Activated CD8-positive, alpha-beta memory T cell treated with anti-CD3 and anti-CD28 coated beads, Interleukin-2, amount 10 ng/mL, durations not matched to agents 7 days and 5 days (primary cell): ENCODE measurements at regions not wholly inside any gene's neighbourhood (a gene's known extent, or its start where the extent isn't known, plus 50 kb on each side); places are given as distances from the start of the nearest gene placed in this dataset.
"Not testable (repeated sequence)": the region's sequence is repeated elsewhere in the genome, so short reads cannot be mapped to it uniquely, and the experiment has no call there.

Experiments
- ATAC-seq: fragments of 150-1000 bp; cut with Tn5 transposase; one replicate; pipeline ENCODE4 v1.10.0; 2021; ENCODE audit warnings: moderate library complexity
- CTCF ChIA-PET: fragments of 350-600 bp; sonication (Branson Sonifier 250); formaldehyde crosslinking; loops from one replicate; lab custom pipeline; 2021; ENCODE audit warnings: antibody characterized with exemption; lab: Charles Lee
- DNase-seq: peaks from one replicate; pipeline ENCODE4 v3.0.0-alpha.2; 2020
- H3K27ac Mint-ChIP-seq: one replicate; pipeline ENCODE4 v1.8.0; 2021; ENCODE audit warnings: mild to moderate bottlenecking, mixed read lengths
- H3K27me3 Mint-ChIP-seq: one replicate; pipeline ENCODE4 v1.8.0; 2021; ENCODE audit warnings: mixed read lengths
- H3K36me3 Mint-ChIP-seq: one replicate; pipeline ENCODE4 v1.8.0; 2021; ENCODE audit warnings: mild to moderate bottlenecking, mixed read lengths
- H3K4me1 Mint-ChIP-seq: one replicate; pipeline ENCODE4 v1.8.0; 2021; ENCODE audit warnings: mixed read lengths
- H3K4me3 Mint-ChIP-seq: one replicate; pipeline ENCODE4 v1.8.0; 2021; ENCODE audit warnings: mild to moderate bottlenecking, moderate library complexity, mixed read lengths
- H3K9me3 Mint-ChIP-seq: one replicate; pipeline ENCODE4 v1.8.0; 2022; ENCODE audit warnings: low read depth, mixed read lengths

DNA sequence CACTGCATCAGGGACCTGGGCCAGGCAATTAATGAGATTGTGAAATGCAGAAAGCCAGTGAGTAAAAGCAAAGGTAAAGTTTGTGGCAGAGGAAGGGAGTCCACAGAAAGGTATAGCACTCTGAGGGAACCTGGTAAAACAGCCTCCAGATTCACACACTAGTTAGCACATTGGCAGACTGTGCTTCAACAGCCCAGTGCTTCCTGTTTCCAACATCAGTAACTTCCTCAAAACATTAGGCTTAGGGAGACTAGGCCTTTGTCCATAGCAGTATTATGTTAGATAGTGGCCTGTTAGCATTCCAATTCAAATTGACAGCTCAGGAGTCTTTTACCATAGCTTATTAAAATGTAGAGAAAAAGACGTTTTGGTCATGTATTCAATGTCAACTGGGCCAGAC, 582.6 kb upstream of the ACTRT1 start:
- CTCF ChIA-PET, result no interaction called here
- H3K36me3 Mint-ChIP-seq, result no peaks in the 10 kb centered on the region
- H3K27ac Mint-ChIP-seq, result no peak overlapping the region
- no peaks in the 10 kb centered on the region for H3K4me1 Mint-ChIP-seq
- no peak for ATAC-seq
- no peaks in the 10 kb centered on the region for H3K9me3 Mint-ChIP-seq
- no peaks in the 10 kb centered on the region for H3K27me3 Mint-ChIP-seq
- H3K4me3 Mint-ChIP-seq, result no peak overlapping the region
- no peak for DNase-seq

- CTCF ChIA-PET, result no interaction called here
- Mint-ChIP-seq H3K4me1 (no peaks in the 10 kb centered on the region), H3K4me3 (no peak overlapping the region)
Observed at GRCh38 chrX:128623361-128623760, 571.2 kb upstream of the ACTRT1 start.

GRCh38 chrX:128622296-128622695, 570.1 kb upstream of the ACTRT1 start:
- no peaks in the 10 kb centered on the region for H3K27me3 Mint-ChIP-seq
- no peaks in the 10 kb centered on the region for H3K36me3 Mint-ChIP-seq
- no peak overlapping the region for H3K27ac Mint-ChIP-seq
- DNase-seq, result no peak
- H3K4me1 Mint-ChIP-seq, result no peaks in the 10 kb centered on the region
- H3K9me3 Mint-ChIP-seq, result no peaks in the 10 kb centered on the region
- CTCF ChIA-PET, result no interaction called here
- ATAC-seq, result no peak
- H3K4me3 Mint-ChIP-seq, result no peak overlapping the region

More at GRCh38 chrX:128623361-128623760, 571.2 kb upstream of the ACTRT1 start:
- ATAC-seq, result no peak
- H3K36me3 Mint-ChIP-seq, result no peaks in the 10 kb centered on the region
- no peak for DNase-seq
- H3K27ac Mint-ChIP-seq, result no peak overlapping the region
- H3K9me3 Mint-ChIP-seq, result no peaks in the 10 kb centered on the region
- no peaks in the 10 kb centered on the region for H3K27me3 Mint-ChIP-seq

DNA sequence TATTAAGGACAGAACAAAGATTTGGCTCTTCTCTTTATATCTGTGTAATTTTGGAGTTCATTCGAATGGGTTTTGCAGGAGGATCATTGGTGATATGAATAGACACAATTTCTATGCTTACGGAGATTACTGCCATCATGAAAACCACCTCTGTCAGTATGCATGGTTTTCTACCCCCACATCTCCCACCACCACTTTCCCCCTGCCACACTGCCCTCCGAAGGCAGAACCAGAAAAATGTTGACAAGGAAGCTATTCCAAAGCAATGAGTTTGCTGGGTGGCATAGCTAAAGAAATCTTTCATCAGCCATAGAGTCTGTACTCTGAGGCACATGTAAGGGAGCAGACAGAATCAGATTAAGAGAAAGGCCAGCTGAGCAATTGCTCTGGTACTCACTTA, 567.3 kb upstream of the ACTRT1 start:
- no peak for DNase-seq
- Mint-ChIP-seq H3K27ac (no peak overlapping the region), H3K4me3 (no peak overlapping the region)

GRCh38 chrX:128616933-128617332, 564.7 kb upstream of the ACTRT1 start:
- no peaks in the 10 kb centered on the region for H3K27me3 Mint-ChIP-seq
- CTCF ChIA-PET, result no interaction called here
- no peak overlapping the region for H3K4me3 Mint-ChIP-seq
- DNase-seq (no peak), ATAC-seq (no peak)
- no peaks in the 10 kb centered on the region for H3K4me1 Mint-ChIP-seq
- no peak overlapping the region for H3K27ac Mint-ChIP-seq
- H3K9me3 Mint-ChIP-seq, result no peaks in the 10 kb centered on the region
- no peaks in the 10 kb centered on the region for H3K36me3 Mint-ChIP-seq

More for the DNA sequence above, 567.3 kb upstream of the ACTRT1 start:
- no peaks in the 10 kb centered on the region for H3K27me3 Mint-ChIP-seq
- no peaks in the 10 kb centered on the region for H3K4me1 Mint-ChIP-seq
- CTCF ChIA-PET, result no interaction called here
- ATAC-seq, result no peak
- no peaks in the 10 kb centered on the region for H3K36me3 Mint-ChIP-seq
- H3K9me3 Mint-ChIP-seq, result no peaks in the 10 kb centered on the region

DNA sequence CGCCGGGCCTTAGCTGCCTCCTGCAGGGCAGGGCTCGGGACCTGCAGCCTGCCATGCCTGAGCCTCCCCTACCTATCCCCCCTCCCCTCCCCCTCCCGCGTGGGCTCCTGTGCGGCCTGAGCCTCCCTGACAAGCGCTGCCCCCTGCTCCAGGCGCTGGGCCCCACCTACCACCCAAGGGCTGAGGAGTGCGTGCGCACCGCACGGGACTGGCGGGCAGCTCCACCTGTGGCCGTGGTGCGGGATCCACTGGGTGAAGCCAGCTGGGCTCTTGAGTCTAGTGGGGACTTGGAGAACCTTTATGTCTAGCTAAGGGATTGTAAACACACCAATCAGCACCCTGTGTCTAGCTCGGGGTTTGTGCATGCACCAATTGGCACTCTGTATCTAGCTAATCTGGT, 554.6 kb upstream of the ACTRT1 start:
- H3K4me1 Mint-ChIP-seq, ATAC-seq, CTCF ChIA-PET, H3K36me3 Mint-ChIP-seq, H3K4me3 Mint-ChIP-seq, DNase-seq, H3K27ac Mint-ChIP-seq, H3K27me3 Mint-ChIP-seq, H3K9me3 Mint-ChIP-seq: not testable (repeated sequence)

GRCh38 chrX:128606357-128606756, 554.2 kb upstream of the ACTRT1 start:
- H3K9me3 Mint-ChIP-seq, ATAC-seq, H3K4me3 Mint-ChIP-seq, CTCF ChIA-PET, H3K4me1 Mint-ChIP-seq, H3K36me3 Mint-ChIP-seq, H3K27ac Mint-ChIP-seq, H3K27me3 Mint-ChIP-seq, DNase-seq: not testable (repeated sequence)

DNA sequence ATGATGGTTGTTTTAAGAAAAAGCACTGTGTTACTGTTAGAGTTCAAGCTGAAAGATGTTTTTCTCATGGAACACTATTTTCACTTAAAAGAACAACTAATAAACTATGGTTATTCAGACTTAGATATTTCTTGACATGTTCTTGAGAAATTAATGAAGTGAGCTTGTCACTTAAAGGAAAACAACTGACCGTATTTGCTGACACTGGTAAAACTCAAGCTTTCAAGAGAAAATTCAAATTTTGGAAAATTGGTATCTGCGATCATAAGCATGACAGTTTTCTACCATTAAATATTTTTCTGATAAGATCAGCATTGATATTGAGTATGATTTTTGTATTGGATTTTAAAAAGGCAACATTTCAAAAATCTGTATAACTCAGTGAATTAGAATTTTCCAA, 549.5 kb upstream of the ACTRT1 start:
- ATAC-seq (no peak), DNase-seq (no peak)
- Mint-ChIP-seq H3K4me1 (no peaks in the 10 kb centered on the region), H3K4me3 (no peak overlapping the region), H3K27ac (no peak overlapping the region), H3K27me3 (no peaks in the 10 kb centered on the region), H3K36me3 (no peaks in the 10 kb centered on the region), H3K9me3 (no peaks in the 10 kb centered on the region)
- CTCF ChIA-PET, result no interaction called here

DNA sequence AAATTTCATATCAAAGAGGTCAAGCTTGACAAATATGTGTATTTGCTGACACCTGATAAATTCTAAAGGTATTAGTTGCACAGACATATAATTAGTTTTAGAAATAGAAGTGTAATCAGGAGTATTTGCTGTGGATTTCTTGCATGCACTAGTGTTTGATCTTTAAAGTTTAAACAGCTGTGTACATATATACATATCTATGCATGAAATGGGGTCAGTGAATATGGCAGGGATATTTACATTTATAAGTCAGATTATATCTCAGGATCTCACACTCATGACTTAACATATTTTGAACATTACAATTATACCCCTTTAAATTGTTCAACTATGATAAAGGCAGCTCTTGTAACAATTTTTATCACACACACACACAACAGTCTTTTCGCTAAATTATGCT, 547.4 kb upstream of the ACTRT1 start:
- ATAC-seq, result no peak
- H3K4me1 Mint-ChIP-seq, result no peaks in the 10 kb centered on the region
- no peak overlapping the region for H3K4me3 Mint-ChIP-seq
- H3K27me3 Mint-ChIP-seq, result no peaks in the 10 kb centered on the region
- no peak overlapping the region for H3K27ac Mint-ChIP-seq
- DNase-seq, result no peak
- CTCF ChIA-PET, result no interaction called here
- no peaks in the 10 kb centered on the region for H3K36me3 Mint-ChIP-seq
- peaks cover 3% of the 10 kb centered on the region for H3K9me3 Mint-ChIP-seq

DNA sequence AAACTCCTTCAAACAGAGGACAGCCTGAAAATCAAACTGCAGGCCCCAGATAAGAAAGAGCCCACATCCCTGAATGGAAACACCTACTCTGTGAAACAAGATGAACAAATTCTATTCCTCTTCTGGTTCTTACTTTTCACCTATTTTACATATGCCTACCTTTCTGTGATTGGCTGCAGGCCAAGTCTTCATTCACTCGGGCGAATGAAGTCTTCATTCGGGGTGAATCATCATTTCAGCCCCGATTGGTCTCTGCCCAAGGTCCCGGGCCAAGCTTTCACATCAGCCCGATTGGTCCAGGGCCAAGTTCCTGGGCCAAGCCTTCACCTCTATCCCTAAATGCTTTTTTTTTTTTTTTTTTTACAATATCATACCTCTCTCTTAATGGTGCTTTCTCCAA, 529.8 kb upstream of the ACTRT1 start:
- Mint-ChIP-seq H3K4me3 (no peak overlapping the region), H3K27me3 (no peaks in the 10 kb centered on the region), H3K27ac (no peak overlapping the region), H3K36me3 (no peaks in the 10 kb centered on the region), H3K4me1 (no peaks in the 10 kb centered on the region), H3K9me3 (no peaks in the 10 kb centered on the region)
- DNase-seq (no peak), ATAC-seq (no peak)
- CTCF ChIA-PET, result no interaction called here

DNA sequence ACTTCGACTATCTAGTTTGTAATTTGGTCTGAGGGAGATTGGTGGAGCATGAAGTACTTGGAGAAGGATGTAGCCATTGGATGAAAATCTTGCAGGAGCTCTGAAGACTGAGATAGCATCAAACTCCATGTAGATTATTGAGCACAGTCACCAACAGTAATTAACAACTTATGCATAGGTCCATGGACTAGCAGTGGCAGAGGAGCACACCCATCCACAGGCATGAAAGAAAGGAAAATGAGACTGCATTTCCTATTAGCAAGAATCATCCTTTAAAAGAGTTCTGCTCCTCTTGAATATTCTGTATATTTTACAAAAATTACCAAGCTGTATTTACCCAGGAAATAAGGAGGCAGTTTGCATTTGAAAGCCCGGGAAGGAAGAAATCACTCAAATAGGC, 529.4 kb upstream of the ACTRT1 start:
- no peak overlapping the region for H3K27ac Mint-ChIP-seq
- ATAC-seq (no peak), DNase-seq (no peak)
- H3K9me3 Mint-ChIP-seq, result no peaks in the 10 kb centered on the region
- H3K36me3 Mint-ChIP-seq, result no peaks in the 10 kb centered on the region
- CTCF ChIA-PET, result no interaction called here
- no peaks in the 10 kb centered on the region for H3K27me3 Mint-ChIP-seq
- H3K4me1 Mint-ChIP-seq, result no peaks in the 10 kb centered on the region
- no peak overlapping the region for H3K4me3 Mint-ChIP-seq

- DNase-seq, result no peak
- no peaks in the 10 kb centered on the region for H3K27me3 Mint-ChIP-seq
- CTCF ChIA-PET, result no interaction called here
- H3K4me1 Mint-ChIP-seq, result no peaks in the 10 kb centered on the region
- H3K9me3 Mint-ChIP-seq, result no peaks in the 10 kb centered on the region
- ATAC-seq, result no peak
- H3K36me3 Mint-ChIP-seq, result no peaks in the 10 kb centered on the region
- H3K4me3 Mint-ChIP-seq, result no peak overlapping the region
- H3K27ac Mint-ChIP-seq, result no peak overlapping the region
Observed at GRCh38 chrX:128543114-128543513, 490.9 kb upstream of the ACTRT1 start.

DNA sequence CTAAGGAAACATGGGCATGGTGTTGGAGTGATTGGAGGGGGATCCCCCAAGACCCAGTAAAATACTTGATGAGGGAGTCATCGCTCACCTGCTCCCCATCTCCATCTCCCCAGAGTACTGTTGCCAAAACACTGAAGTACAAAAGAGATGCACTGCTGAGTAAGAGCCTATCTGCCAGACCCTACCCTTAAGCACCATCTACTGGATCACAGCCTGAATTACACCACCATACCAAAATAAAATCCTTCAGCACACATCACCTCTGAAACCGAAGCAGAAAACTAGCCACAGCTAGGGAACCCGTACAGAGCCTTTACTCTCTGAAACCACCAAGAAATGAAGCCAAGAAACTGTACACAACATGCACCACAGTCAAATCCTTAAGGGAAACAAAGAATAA, 466.3 kb upstream of the ACTRT1 start:
- CTCF ChIA-PET, result no interaction called here
- no peak overlapping the region for H3K27ac Mint-ChIP-seq
- no peaks in the 10 kb centered on the region for H3K27me3 Mint-ChIP-seq
- ATAC-seq (no peak), DNase-seq (no peak)
- H3K4me3 Mint-ChIP-seq, result no peak overlapping the region
- H3K36me3 Mint-ChIP-seq, result no peaks in the 10 kb centered on the region
- no peaks in the 10 kb centered on the region for H3K4me1 Mint-ChIP-seq
- no peaks in the 10 kb centered on the region for H3K9me3 Mint-ChIP-seq

- DNase-seq (no peak), ATAC-seq (no peak)
- CTCF ChIA-PET, result no interaction called here
- Mint-ChIP-seq H3K4me1 (no peaks in the 10 kb centered on the region), H3K27ac (no peak overlapping the region), H3K4me3 (no peak overlapping the region), H3K27me3 (no peaks in the 10 kb centered on the region), H3K36me3 (no peaks in the 10 kb centered on the region), H3K9me3 (no peaks in the 10 kb centered on the region)
Observed at GRCh38 chrX:128517691-128518090, 465.5 kb upstream of the ACTRT1 start.

DNA sequence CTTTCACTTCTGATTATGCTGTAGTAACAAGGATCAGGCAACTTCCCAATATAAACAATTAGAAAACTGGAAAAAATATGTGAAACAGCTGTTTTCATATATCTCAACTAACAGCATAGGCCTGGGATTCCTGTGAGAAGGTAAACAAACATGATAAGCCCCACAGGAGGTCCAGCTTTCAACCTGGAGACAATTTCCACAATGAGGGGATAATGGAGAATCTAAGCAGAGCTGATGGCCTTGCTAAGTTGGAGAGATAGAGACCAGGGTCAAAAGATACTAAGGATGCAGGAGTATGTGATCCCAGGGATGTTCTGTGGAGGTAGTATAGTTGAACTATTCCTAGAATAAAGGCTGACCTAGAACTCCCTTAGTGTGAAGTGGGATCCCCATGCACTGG, 452.3 kb upstream of the ACTRT1 start:
- Mint-ChIP-seq H3K4me1 (no peaks in the 10 kb centered on the region), H3K27ac (no peak overlapping the region), H3K4me3 (no peak overlapping the region), H3K27me3 (no peaks in the 10 kb centered on the region), H3K9me3 (no peaks in the 10 kb centered on the region), H3K36me3 (no peaks in the 10 kb centered on the region)
- ATAC-seq (no peak), DNase-seq (no peak)
- CTCF ChIA-PET, result no interaction called here
